LNCAP (cell line): ENCODE measurements at regions not wholly inside any gene's neighbourhood (a gene's known extent, or its start where the extent isn't known, plus 50 kb on each side); places are given as distances from the start of the nearest gene placed in this dataset.

Experiments
- TF ChIP-seq, protein P1 (sequence below): fragments of 450-650 bp; IDR thresholded peaks from 2 replicates; pipeline ENCODE4 v1.5.1; 2017; ENCODE audit warnings: mild to moderate bottlenecking

DNA sequence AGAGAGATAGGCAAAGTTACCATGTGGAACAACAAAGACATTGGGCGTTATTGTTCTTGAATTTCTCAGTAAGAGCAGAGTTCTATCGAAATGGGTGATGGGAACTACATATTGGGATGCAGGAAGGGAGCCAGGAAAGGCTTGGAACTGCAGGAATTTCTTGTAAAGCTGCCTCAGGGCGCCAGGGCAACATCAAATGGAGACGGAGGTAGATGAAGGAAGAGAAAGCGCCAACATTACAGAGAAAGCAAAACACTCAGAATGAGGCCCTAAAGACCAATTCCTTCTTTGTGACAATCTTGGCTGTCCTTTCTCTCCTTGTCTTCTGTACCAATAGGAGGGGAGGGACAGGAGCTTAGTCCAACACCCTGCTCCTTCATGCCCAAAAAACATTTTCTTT lies 148.4 kb downstream of the RPAP3 start:
- TF ChIP-seq, protein P1, sequence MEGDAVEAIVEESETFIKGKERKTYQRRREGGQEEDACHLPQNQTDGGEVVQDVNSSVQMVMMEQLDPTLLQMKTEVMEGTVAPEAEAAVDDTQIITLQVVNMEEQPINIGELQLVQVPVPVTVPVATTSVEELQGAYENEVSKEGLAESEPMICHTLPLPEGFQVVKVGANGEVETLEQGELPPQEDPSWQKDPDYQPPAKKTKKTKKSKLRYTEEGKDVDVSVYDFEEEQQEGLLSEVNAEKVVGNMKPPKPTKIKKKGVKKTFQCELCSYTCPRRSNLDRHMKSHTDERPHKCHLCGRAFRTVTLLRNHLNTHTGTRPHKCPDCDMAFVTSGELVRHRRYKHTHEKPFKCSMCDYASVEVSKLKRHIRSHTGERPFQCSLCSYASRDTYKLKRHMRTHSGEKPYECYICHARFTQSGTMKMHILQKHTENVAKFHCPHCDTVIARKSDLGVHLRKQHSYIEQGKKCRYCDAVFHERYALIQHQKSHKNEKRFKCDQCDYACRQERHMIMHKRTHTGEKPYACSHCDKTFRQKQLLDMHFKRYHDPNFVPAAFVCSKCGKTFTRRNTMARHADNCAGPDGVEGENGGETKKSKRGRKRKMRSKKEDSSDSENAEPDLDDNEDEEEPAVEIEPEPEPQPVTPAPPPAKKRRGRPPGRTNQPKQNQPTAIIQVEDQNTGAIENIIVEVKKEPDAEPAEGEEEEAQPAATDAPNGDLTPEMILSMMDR = no peak

DNA sequence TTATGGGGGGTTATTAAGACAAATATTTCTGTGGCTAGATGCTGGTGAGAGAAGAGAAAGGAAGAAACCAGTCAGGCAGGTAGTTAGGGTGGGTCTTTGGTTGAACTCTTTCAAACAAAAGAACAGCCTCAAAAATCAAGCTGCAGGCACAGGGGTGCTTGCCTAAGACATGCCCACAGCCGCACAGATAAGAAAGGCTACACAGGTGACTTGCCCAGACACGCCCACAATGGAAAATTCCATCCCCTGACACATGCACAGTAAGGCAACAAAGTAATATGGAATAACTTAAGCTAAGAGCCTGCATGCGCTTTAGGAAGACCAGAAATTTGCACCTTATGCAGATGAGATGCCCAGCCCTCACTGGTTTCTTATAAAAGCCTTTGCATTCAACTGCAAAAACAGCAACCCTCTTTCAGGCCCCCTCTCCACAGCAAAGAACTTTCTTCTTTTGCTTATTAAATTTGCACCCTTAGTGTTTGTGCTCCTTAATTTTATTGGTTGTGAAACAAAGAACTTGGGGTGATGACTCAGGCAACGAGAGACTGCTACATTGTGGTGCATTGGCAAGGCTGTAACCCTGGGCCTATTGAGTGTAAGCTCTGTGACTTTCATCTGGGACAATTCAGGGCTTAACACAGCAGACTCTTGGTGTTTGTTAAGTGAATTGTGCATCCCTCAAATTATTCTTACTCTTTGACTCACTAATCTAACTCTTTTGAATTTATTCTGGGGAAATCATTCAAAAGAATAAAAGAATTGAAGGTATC lies 149.4 kb downstream of the RPAP3 start:
- TF ChIP-seq, protein P1 = no peak

DNA sequence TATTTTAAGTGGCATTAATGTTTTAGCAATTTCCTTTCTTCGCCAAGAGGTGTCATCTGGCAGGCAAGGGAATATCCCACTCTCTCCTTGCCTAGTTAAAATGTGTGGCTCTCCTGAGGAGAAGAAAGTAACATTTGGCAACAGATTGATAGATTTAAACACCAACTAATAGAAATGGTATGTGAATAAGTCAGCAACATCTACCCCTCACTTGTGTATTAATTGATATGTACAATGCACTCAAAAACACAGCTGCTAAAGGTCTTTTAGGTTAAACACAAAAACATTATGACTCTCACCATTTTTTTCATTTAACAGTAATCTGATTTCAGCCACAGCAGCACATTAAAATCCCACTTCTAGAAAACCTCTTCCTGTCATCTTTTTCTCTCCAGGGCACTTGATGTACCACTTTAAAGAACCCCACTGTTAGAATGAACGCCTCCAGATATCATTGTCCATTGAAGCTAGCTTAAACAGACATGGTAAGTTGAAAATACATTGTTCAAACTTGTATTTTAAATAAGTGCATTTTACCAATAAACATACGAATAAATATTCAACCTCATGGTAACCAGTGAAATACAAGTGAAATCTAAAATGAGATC lies 151.7 kb downstream of the RPAP3 start:
- TF ChIP-seq, protein P1 = no peak

DNA sequence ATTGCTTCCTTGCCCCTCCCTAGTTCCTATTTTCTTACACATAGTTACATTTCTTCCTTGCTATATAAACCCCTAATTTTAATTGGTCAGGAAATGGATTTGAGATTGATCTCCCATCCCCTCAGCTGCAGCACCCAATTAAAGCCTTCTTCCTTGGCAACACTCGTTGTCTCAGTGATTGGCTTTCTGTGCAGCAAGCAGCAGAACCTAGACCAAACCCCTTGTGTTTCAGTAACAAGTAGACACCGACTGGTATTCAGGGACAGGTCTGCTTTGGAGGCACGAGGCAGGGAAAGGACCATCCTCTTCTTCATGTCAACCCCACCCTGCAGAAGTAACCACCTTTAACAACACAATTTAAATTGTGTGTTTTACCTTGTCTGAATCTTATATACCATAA lies 152.6 kb downstream of the RPAP3 start:
- TF ChIP-seq, protein P1 = no peak

DNA sequence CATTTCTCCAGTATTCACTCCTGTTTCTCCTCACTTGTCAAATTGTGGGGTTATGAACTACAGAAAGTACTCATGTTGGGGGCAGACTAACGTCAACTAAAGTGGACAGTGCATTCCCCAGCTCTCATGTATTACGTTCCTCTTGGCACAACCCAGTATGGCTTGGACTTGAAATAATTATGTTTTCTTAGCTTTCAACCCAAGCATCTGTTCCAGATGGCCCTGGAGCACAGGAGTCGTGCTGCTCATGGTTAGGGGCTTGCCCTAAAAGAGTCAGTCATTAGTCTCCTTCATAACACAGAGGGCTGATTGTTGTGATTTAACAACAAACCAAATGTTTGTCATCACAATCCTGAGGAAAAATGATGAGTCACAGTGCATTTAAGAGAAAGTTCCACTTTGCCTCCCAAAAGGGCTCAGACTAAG lies 154.4 kb downstream of the RPAP3 start:
- TF ChIP-seq, protein P1 = no peak

DNA sequence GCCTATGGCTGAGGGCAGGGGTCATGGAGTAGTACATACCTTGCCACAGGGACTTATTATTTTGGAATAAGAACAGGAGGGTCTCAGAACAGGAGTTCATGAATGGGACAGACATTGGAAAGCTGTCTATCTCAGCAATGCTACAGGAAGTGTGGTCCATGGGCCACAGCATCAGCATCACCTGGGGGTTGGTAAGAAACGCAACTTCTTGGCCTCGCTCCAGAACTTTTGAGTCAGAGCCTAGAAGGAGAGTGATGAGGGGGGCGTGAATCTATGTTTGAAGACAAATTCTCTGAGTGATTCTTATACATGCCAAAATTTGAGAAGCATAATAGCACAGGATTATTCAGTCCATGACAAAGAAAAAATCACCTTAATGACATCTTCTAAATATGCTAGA lies 156.6 kb downstream of the RPAP3 start:
- TF ChIP-seq, protein P1 = no peak

DNA sequence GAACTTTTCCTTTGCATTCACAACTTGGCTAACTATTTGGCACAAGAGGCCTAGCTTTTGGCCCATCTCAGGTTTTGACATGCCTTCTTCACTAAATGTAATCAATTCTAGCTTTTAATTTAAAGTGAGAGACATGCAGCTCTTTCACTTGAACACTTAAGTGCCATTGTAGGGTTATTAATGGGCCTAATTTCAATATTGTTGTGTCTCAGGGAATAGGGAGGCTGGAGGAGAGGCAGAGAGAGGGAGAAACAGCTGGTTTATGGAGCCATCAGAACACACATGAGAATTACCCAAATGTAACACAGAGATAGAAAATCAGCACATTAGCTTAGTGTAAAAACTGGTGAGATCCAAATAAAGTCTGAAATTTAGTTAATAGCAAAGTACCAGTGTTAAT lies 157.4 kb downstream of the RPAP3 start:
- TF ChIP-seq, protein P1 = no peak
